H1 (cell line): ENCODE measurements at regions not wholly inside any gene's neighbourhood (a gene's known extent, or its start where the extent isn't known, plus 50 kb on each side); places are given as distances from the start of the nearest gene placed in this dataset.

Experiments used
- CTCF ChIA-PET: fragments of 300-600 bp; sonication (Branson Sonifier 250); formaldehyde crosslinking; loops from one replicate; lab custom pipeline; 2021; ENCODE audit not compliant: partially characterized antibody; lab: Charles Lee
- POLR2A ChIA-PET: fragments of 300-600 bp; sonication (Branson Sonifier 250); formaldehyde crosslinking; loops from one replicate; lab custom pipeline; 2021; ENCODE audit warnings: inconsistent platforms; ENCODE audit not compliant: partially characterized antibody; lab: Charles Lee
- DNase-seq, 2 experiments: peaks; one replicate each; pipeline versions ENCODE4 v3.0.0 to v3.0.0-alpha.2; 2010 to 2022; ENCODE audit warnings: low spot score in 2 of 2, low read depth in 1 of 2, mixed read lengths in 1 of 2
- FAIRE-seq: peaks from 2 replicates; lab custom pipeline; 2011; peaks lifted over from hg19 to GRCh38; lab: Jason Lieb, UNC
- H2AFZ ChIP-seq: 2 replicates; pipeline ENCODE4 v1.8.1; 2012; ENCODE audit warnings: low read length, inconsistent platforms
- H2AK5ac ChIP-seq: 2 replicates; pipeline ENCODE4 v1.6.1; 2013; ENCODE audit warnings: low read depth, low read length
- H2BK120ac ChIP-seq: replicated peaks from 2 replicates; pipeline ENCODE3; 2013; ENCODE audit warnings: low read depth, low read length, inconsistent platforms
- H2BK12ac ChIP-seq: 2 replicates; pipeline ENCODE4 v1.6.1; 2013; ENCODE audit warnings: low read depth, low read length
- H2BK15ac ChIP-seq: 2 replicates; pipeline ENCODE4 v1.6.1; 2013; ENCODE audit warnings: low read length
- H2BK20ac ChIP-seq: 2 replicates; pipeline ENCODE4 v1.6.1; 2013; ENCODE audit warnings: low read length
- H2BK5ac ChIP-seq: 2 replicates; pipeline ENCODE4 v1.6.1; 2013; ENCODE audit warnings: low read depth, low read length
- H3K14ac ChIP-seq: 2 replicates; pipeline ENCODE4 v1.6.1; 2013; ENCODE audit warnings: inconsistent platforms; ENCODE audit not compliant: insufficient read length
- H3K18ac ChIP-seq: 2 replicates; pipeline ENCODE4 v1.6.1; 2013; ENCODE audit warnings: low read length; ENCODE audit errors: extremely low read depth
- H3K23ac ChIP-seq: 2 replicates; pipeline ENCODE4 v1.6.1; 2013; ENCODE audit warnings: inconsistent platforms; ENCODE audit not compliant: insufficient read length
- H3K23me2 ChIP-seq: 2 replicates; pipeline ENCODE4 v1.6.1; 2013; ENCODE audit warnings: low read depth, low read length
- H3K27ac ChIP-seq: 2 replicates; pipeline ENCODE4 v1.6.1; 2011; ENCODE audit warnings: low read depth, low read length, inconsistent platforms
- H3K27me3 ChIP-seq, 4 experiments: replicated peaks in 1 of 4; 1 replicate in 1 of 4; 2 replicates in 3 of 4; pipeline versions ENCODE4 v1.6.1 to v1.8.1; 2011 to 2013; ENCODE audit warnings: low read length in 3 of 4, mild to moderate bottlenecking in 3 of 4, inconsistent platforms in 2 of 4, mixed read lengths in 2 of 4, moderate library complexity in 1 of 4; ENCODE audit not compliant: control insufficient read depth in 3 of 4, insufficient read depth in 3 of 4; ENCODE audit errors: extremely low read depth in 1 of 4
- H3K36me3 ChIP-seq, 4 experiments: 2 replicates each; pipeline versions ENCODE4 v1.6.1 to v1.8.1; 2011 to 2013; ENCODE audit warnings: mild to moderate bottlenecking in 4 of 4, low read length in 3 of 4, moderate library complexity in 2 of 4, control low read depth in 1 of 4, inconsistent platforms in 1 of 4; ENCODE audit not compliant: insufficient read depth in 4 of 4, control insufficient read depth in 2 of 4
- H3K4ac ChIP-seq: replicated peaks from 2 replicates; pipeline ENCODE3; 2013; ENCODE audit warnings: low read length, low read depth, mixed read lengths, inconsistent platforms; ENCODE audit not compliant: insufficient read length
- H3K4me1 ChIP-seq, 4 experiments: replicated peaks in 1 of 4; 1 replicate in 1 of 4; 2 replicates in 3 of 4; pipeline versions ENCODE4 v1.6.1 to v1.8.1; 2011 to 2013; ENCODE audit warnings: low read length in 3 of 4, inconsistent platforms in 2 of 4, mixed read lengths in 1 of 4; ENCODE audit not compliant: insufficient read depth in 4 of 4, control insufficient read depth in 3 of 4
- H3K4me2 ChIP-seq, 2 experiments: 2 replicates each; pipeline versions ENCODE4 v1.6.1 to v1.8.1; 2011 to 2013; ENCODE audit warnings: low read depth in 2 of 2, low read length in 2 of 2, control low read depth in 1 of 2, inconsistent platforms in 1 of 2, mild to moderate bottlenecking in 1 of 2; ENCODE audit not compliant: insufficient read depth in 1 of 2
- H3K4me3 ChIP-seq, 4 experiments: fragments of 200-600, 300-600 bp in 1 of 4; sonication (generic), shearing (Covaris generic), sonication (Bioruptor Twin) in 1 of 4; 2 replicates each; pipeline versions ENCODE4 v1.5.1 to v1.8.1; 2011 to 2016; ENCODE audit warnings: low read length in 4 of 4, low read depth in 3 of 4, control low read depth in 2 of 4, inconsistent platforms in 2 of 4, mild to moderate bottlenecking in 2 of 4, mixed read lengths in 1 of 4, moderate library complexity in 1 of 4; ENCODE audit not compliant: insufficient read depth in 2 of 4; ENCODE audit errors: extremely low read depth in 1 of 4
- H3K56ac ChIP-seq: replicated peaks from 2 replicates; pipeline ENCODE3; 2013; ENCODE audit warnings: low read depth, mild to moderate bottlenecking, mixed read lengths, low read length, inconsistent platforms; ENCODE audit not compliant: insufficient read length
- H3K79me1 ChIP-seq: 2 replicates; pipeline ENCODE4 v1.6.1; 2013; ENCODE audit warnings: low read depth, low read length, control low read depth
- H3K79me2 ChIP-seq, 2 experiments: 2 replicates each; pipeline versions ENCODE4 v1.6.1 to v1.8.1; 2012 to 2013; ENCODE audit warnings: low read length in 2 of 2, mild to moderate bottlenecking in 2 of 2, inconsistent platforms in 1 of 2; ENCODE audit not compliant: insufficient read depth in 2 of 2, control insufficient read depth in 1 of 2
- H3K9ac ChIP-seq, 4 experiments: replicated peaks in 1 of 4; 1 replicate in 1 of 4; 2 replicates in 3 of 4; pipeline versions ENCODE4 v1.6.1 to v1.8.1; 2011 to 2013; ENCODE audit warnings: low read depth in 3 of 4, low read length in 3 of 4, control low read depth in 2 of 4, mild to moderate bottlenecking in 2 of 4, moderate library complexity in 2 of 4, inconsistent platforms in 1 of 4; ENCODE audit errors: extremely low read depth in 1 of 4
- H3K9me3 ChIP-seq, 2 experiments: 2 replicates each; pipeline versions ENCODE4 v1.6.1 to v1.8.1; 2012 to 2013; ENCODE audit warnings: mild to moderate bottlenecking in 2 of 2, moderate library complexity in 2 of 2, control low read depth in 1 of 2, inconsistent platforms in 1 of 2, low read depth in 1 of 2, low read length in 1 of 2, mixed read lengths in 1 of 2; ENCODE audit not compliant: insufficient read depth in 2 of 2
- H4K20me1 ChIP-seq, 2 experiments: replicated peaks in 1 of 2; 2 replicates each; pipeline versions ENCODE3 to v1.8.1; 2011 to 2013; ENCODE audit warnings: inconsistent platforms in 2 of 2, low read length in 2 of 2, mild to moderate bottlenecking in 1 of 2; ENCODE audit not compliant: insufficient read depth in 2 of 2, control insufficient read depth in 1 of 2
- H4K5ac ChIP-seq: 2 replicates; pipeline ENCODE4 v1.6.1; 2013; ENCODE audit warnings: low read length, low read depth, mixed read lengths, inconsistent platforms; ENCODE audit not compliant: insufficient read length
- H4K8ac ChIP-seq: 2 replicates; pipeline ENCODE4 v1.8.0; 2013; ENCODE audit warnings: mild to moderate bottlenecking, moderate library complexity, low read length, inconsistent platforms; ENCODE audit not compliant: insufficient read depth; ENCODE audit errors: extremely low read depth
- H4K91ac ChIP-seq: replicated peaks from 2 replicates; pipeline ENCODE3; 2013; ENCODE audit warnings: low read length, mixed read lengths, inconsistent platforms; ENCODE audit not compliant: insufficient read length
- BRCA1 ChIP-seq: IDR thresholded peaks from 2 replicates; pipeline ENCODE4 v1.6.1; 2012; ENCODE audit warnings: low read depth, low read length, improper control_type of control experiment
- GTF2F1 ChIP-seq: IDR thresholded peaks from 2 replicates; pipeline ENCODE4 v1.6.1; 2012; ENCODE audit warnings: low read depth, low read length, improper control_type of control experiment, borderline replicate concordance
- HDAC2 ChIP-seq, 2 experiments: fragments of 300-600 bp in 1 of 2; sonication (generic) in 1 of 2; IDR thresholded peaks; 2 replicates each; pipeline ENCODE4 v1.6.1; 2011 to 2012; ENCODE audit warnings: low read depth in 2 of 2, low read length in 2 of 2, mild to moderate bottlenecking in 2 of 2, moderate library complexity in 2 of 2, borderline replicate concordance in 1 of 2, inconsistent platforms in 1 of 2
- KDM1A ChIP-seq: fragments of 200-600, 300-600 bp; sonication (generic); IDR thresholded peaks from 2 replicates; pipeline ENCODE4 v1.7.1; 2016; ENCODE audit warnings: mild to moderate bottlenecking, low read length, borderline replicate concordance
- TEAD4 ChIP-seq: IDR thresholded peaks from 2 replicates; pipeline ENCODE4 v1.6.1; 2012; ENCODE audit warnings: low read depth, low read length, inconsistent platforms, mixed read lengths
- WGBS, 2 experiments: shearing (Covaris generic) in 1 of 2; methylation state at CpG; one replicate each; pipeline versions ENCODE4 v1.1.6 to v1.1.7; 2013 to 2015; ENCODE audit warnings: low lambda C conversion rate in 2 of 2, mixed read lengths in 2 of 2, inconsistent platforms in 1 of 2, low coverage in 1 of 2, missing lambda C conversion rate in 1 of 2; ENCODE audit not compliant: insufficient replicate concordance in 2 of 2, insufficient coverage in 1 of 2, insufficient read length in 1 of 2; ENCODE audit errors: extremely low coverage in 1 of 2, missing lambda C conversion rate in 1 of 2; 5-methylcytosine and 5-hydroxymethylcytosine counted together

DNA sequence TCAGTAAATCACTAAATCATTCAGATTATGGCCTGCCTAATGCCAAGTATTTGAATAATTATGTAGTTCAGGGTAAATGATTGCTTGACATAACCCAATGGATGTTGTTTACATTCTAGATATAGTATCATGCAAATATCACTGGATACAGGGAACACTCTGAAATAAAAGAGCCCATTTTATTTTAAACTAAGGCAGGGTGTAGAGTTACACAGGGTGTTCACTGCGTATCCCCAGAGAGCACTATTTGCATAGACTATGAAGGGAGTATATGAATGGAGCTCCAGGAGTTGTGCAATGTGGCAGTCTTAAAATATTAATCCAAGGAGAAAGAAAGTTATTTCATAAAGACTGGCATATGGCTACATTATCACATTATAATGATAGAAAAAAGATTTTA is 701.1 kb upstream of the KLHL29 start:
- H3K27me3 ChIP-seq: no peaks in the 10 kb centered on the region
- no peaks in the 10 kb centered on the region for H3K79me2 ChIP-seq
- WGBS, 2 experiments: 83% methylated on average over 1 of the region's 1 CpG; no CpG with 5 or more reads in 1 of the 2 experiments

More for the DNA sequence above, 701.1 kb upstream of the KLHL29 start:
- TF ChIP-seq GTF2F1 (no peak), KDM1A (no peak), TEAD4 (no peak), HDAC2 (IDR thresholded peaks at IDR 0.05; ENCODE audit: borderline replicate concordance in 1 of 2, low read depth in 2 of 2, low read length in 2 of 2) (no peak), BRCA1 (no peak)
- Histone ChIP-seq H3K23ac (no peak overlapping the region), H4K8ac (no peak overlapping the region), H3K9me3 (no peaks in the 10 kb centered on the region), H3K4me1 (no peaks in the 10 kb centered on the region), H3K4ac (no peak overlapping the region), H3K4me3 (no peak overlapping the region), H3K27ac (no peak overlapping the region), H3K23me2 (no peaks in the 10 kb centered on the region), H3K14ac (no peak overlapping the region), H2BK12ac (no peak overlapping the region), H4K5ac (no peak overlapping the region), H4K91ac (no peak overlapping the region), H2BK20ac (no peak overlapping the region), H3K18ac (no peak overlapping the region), H2AK5ac (no peak overlapping the region), H3K36me3 (no peaks in the 10 kb centered on the region), H2BK15ac (no peak overlapping the region), H2BK120ac (no peak overlapping the region), H3K56ac (no peak overlapping the region), H3K9ac (no peak overlapping the region), H2BK5ac (no peak overlapping the region), H3K4me2 (no peak overlapping the region), H4K20me1 (no peaks in the 10 kb centered on the region), H3K79me1 (no peaks in the 10 kb centered on the region), H2AFZ (no peak overlapping the region)
- ChIA-PET POLR2A (no interaction called here), CTCF (no interaction called here)
- no peak for FAIRE-seq
- no peak for DNase-seq
